Gastrocnemius medialis (tissue), 4 donors: ENCODE measurements at regions not wholly inside any gene's neighbourhood (a gene's known extent, or its start where the extent isn't known, plus 50 kb on each side); places are given as distances from the start of the nearest gene placed in this dataset.

ENCODE experiments used
- ATAC-seq, 2 donors: fragments of 150-250 bp; one replicate each; pipeline ENCODE4 v1.9.1; 2016
- DNase-seq, 2 donors: peaks; one replicate each; pipeline ENCODE4 v3.0.0-alpha.2; 2019
- H3K27ac ChIP-seq, 4 donors: fragments of 200-600 bp; sonication (generic); 1 replicate in 1 of 4; 2 replicates in 3 of 4; pipeline ENCODE4 v1.5.1; 2016 to 2018; ENCODE audit warnings: mild to moderate bottlenecking in 2 of 4, moderate library complexity in 1 of 4
- H3K27me3 ChIP-seq, 3 donors: fragments of 200-600 bp; sonication (generic) in 2 of 3; 1 replicate in 1 of 3; 2 replicates in 2 of 3; pipeline versions ENCODE4 v1.5.1 to v1.6.0; 2016 to 2019; ENCODE audit warnings: mild to moderate bottlenecking in 1 of 3, moderate library complexity in 1 of 3
- H3K36me3 ChIP-seq, 2 donors: fragments of 200-600 bp; sonication (generic) in 1 of 2; one replicate each; pipeline ENCODE4 v1.5.1; 2017 to 2018
- H3K4me1 ChIP-seq, 2 donors: fragments of 200-600 bp; sonication (generic) in 1 of 2; one replicate each; pipeline ENCODE4 v1.5.1; 2016 to 2017; ENCODE audit warnings: mild to moderate bottlenecking in 2 of 2
- H3K4me3 ChIP-seq, 4 donors: fragments of 200-600 bp; sonication (generic) in 3 of 4; 1 replicate in 1 of 4; 2 replicates in 3 of 4; pipeline ENCODE4 v1.5.1; 2016 to 2019; ENCODE audit warnings: mild to moderate bottlenecking in 2 of 4
- H3K9me3 ChIP-seq, 3 donors: fragments of 200-600 bp; sonication (generic) in 2 of 3; 1 replicate in 1 of 3; 2 replicates in 2 of 3; pipeline ENCODE4 v1.5.1; 2016 to 2019
- CTCF ChIP-seq, 5 experiments: fragments of 450-650 bp in 3 of 5; fragments of 200-600 bp in 2 of 5; sonication (generic) in 2 of 5; IDR thresholded peaks in 4 of 5; conservative IDR thresholded peaks in 1 of 5; 1 replicate in 4 of 5; 2 replicates in 1 of 5; pipeline ENCODE4 v1.5.1; 2016 to 2019; ENCODE audit warnings: antibody characterized with exemption in 5 of 5, mild to moderate bottlenecking in 3 of 5, moderate library complexity in 3 of 5
- POLR2A ChIP-seq, 2 donors: fragments of 450-650 bp; IDR thresholded peaks; one replicate each; pipeline ENCODE4 v1.6.1; 2017; ENCODE audit warnings: antibody characterized with exemption in 2 of 2, mild to moderate bottlenecking in 2 of 2, moderate library complexity in 2 of 2
- in situ Hi-C, 4 donors: fragments of 200-750 bp; cut with MboI; loops; one replicate each; pipeline versions ENCODE4 v1.15.0 to v1.8.0; 2017; ENCODE audit warnings: low sequenced_read_pairs in 4 of 4
- intact Hi-C: fragments of 100-400 bp; cut with DNase I; formaldehyde crosslinking; loops from one replicate; pipeline ENCODE4 v1.15.1; 2023; ENCODE audit warnings: low total_unique reads

GRCh38 chr13:33752094-33752493 lies 65.9 kb upstream of the RFC3 start:
- H3K36me3 ChIP-seq, result no peaks in the 10 kb centered on the region

GRCh38 chr13:33752597-33752996 lies 65.4 kb upstream of the RFC3 start:
- intact Hi-C loops, result no loop called here
- ATAC-seq, result no peak
- in situ Hi-C loops, result no loop called here
- H3K4me3 ChIP-seq, result no peak overlapping the region
- H3K27ac ChIP-seq, result no peak overlapping the region
- no peaks in the 10 kb centered on the region for H3K4me1 ChIP-seq
- no peaks in the 10 kb centered on the region for H3K36me3 ChIP-seq
- no peak for DNase-seq
- TF ChIP-seq CTCF (IDR thresholded peaks at IDR 0.05 in 4 of 5, conservative IDR thresholded peaks at IDR 0.05 in 1 of 5) (no peak), POLR2A (IDR thresholded peaks at IDR 0.05) (no peak)
- no peaks in the 10 kb centered on the region for H3K27me3 ChIP-seq
- no peaks in the 10 kb centered on the region for H3K9me3 ChIP-seq

More at GRCh38 chr13:33752094-33752493, 65.9 kb upstream of the RFC3 start:
- Histone ChIP-seq H3K27me3 (no peaks in the 10 kb centered on the region), H3K4me3 (no peak overlapping the region), H3K9me3 (no peaks in the 10 kb centered on the region), H3K4me1 (no peaks in the 10 kb centered on the region), H3K27ac (no peak overlapping the region)
- TF ChIP-seq CTCF (IDR thresholded peaks at IDR 0.05 in 4 of 5, conservative IDR thresholded peaks at IDR 0.05 in 1 of 5) (no peak), POLR2A (IDR thresholded peaks at IDR 0.05) (no peak)
- in situ Hi-C loops, result no loop called here
- no peak for DNase-seq
- no peak for ATAC-seq
- intact Hi-C loops, result no loop called here

- in situ Hi-C loops, result no loop called here
- intact Hi-C loops, result no loop called here
- Histone ChIP-seq H3K27ac (no peak overlapping the region), H3K4me1 (no peaks in the 10 kb centered on the region), H3K4me3 (no peak overlapping the region), H3K36me3 (no peaks in the 10 kb centered on the region), H3K27me3 (no peaks in the 10 kb centered on the region), H3K9me3 (no peaks in the 10 kb centered on the region)
- no peak for ATAC-seq
- no peak for DNase-seq
- TF ChIP-seq POLR2A (IDR thresholded peaks at IDR 0.05), result no peak
- no peak for TF ChIP-seq CTCF (IDR thresholded peaks at IDR 0.05 in 4 of 5, conservative IDR thresholded peaks at IDR 0.05 in 1 of 5)
These were observed 61.0 kb upstream of the RFC3 start for GRCh38 chr13:33756929-33757328.

- DNase-seq, result no peak
- Histone ChIP-seq H3K27me3 (no peaks in the 10 kb centered on the region), H3K27ac (no peak overlapping the region), H3K4me3 (no peak overlapping the region), H3K9me3 (no peaks in the 10 kb centered on the region), H3K4me1 (no peaks in the 10 kb centered on the region), H3K36me3 (no peaks in the 10 kb centered on the region)
- no peak for ATAC-seq
- TF ChIP-seq CTCF (IDR thresholded peaks at IDR 0.05 in 4 of 5, conservative IDR thresholded peaks at IDR 0.05 in 1 of 5) (no peak), POLR2A (IDR thresholded peaks at IDR 0.05) (no peak)
- intact Hi-C loops (no loop called here), in situ Hi-C loops (no loop called here)
These were observed 60.2 kb upstream of the RFC3 start for GRCh38 chr13:33757713-33758112.

- no peak for TF ChIP-seq CTCF (IDR thresholded peaks at IDR 0.05 in 4 of 5, conservative IDR thresholded peaks at IDR 0.05 in 1 of 5)
- TF ChIP-seq POLR2A (IDR thresholded peaks at IDR 0.05), result no peak
These were observed 59.8 kb upstream of the RFC3 start for GRCh38 chr13:33758113-33758512.

More at GRCh38 chr13:33758113-33758512, 59.8 kb upstream of the RFC3 start:
- H3K27ac ChIP-seq, result no peak overlapping the region
- H3K4me1 ChIP-seq, result no peaks in the 10 kb centered on the region
- no peaks in the 10 kb centered on the region for H3K36me3 ChIP-seq
- intact Hi-C loops, result no loop called here
- DNase-seq (no peak), ATAC-seq (no peak)
- no peak overlapping the region for H3K4me3 ChIP-seq
- no peaks in the 10 kb centered on the region for H3K9me3 ChIP-seq
- H3K27me3 ChIP-seq, result no peaks in the 10 kb centered on the region
- in situ Hi-C loops, result no loop called here
